HEK293T (cell line): ENCODE measurements at regions not wholly inside any gene's neighbourhood (a gene's known extent, or its start where the extent isn't known, plus 50 kb on each side); places are given as distances from the start of the nearest gene placed in this dataset.

Experiments used
- SP1 ChIP-seq: fragments of 450-650 bp; IDR thresholded peaks from 2 replicates; pipeline ENCODE4 v1.6.1; 2017
- TF ChIP-seq, protein P1 (sequence below): fragments of 450-650 bp; IDR thresholded peaks from 2 replicates; pipeline ENCODE4 v1.6.1; 2016

- TF ChIP-seq, protein P1, sequence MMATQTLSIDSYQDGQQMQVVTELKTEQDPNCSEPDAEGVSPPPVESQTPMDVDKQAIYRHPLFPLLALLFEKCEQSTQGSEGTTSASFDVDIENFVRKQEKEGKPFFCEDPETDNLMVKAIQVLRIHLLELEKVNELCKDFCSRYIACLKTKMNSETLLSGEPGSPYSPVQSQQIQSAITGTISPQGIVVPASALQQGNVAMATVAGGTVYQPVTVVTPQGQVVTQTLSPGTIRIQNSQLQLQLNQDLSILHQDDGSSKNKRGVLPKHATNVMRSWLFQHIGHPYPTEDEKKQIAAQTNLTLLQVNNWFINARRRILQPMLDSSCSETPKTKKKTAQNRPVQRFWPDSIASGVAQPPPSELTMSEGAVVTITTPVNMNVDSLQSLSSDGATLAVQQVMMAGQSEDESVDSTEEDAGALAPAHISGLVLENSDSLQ, result no peak
- TF ChIP-seq SP1, result no peak
Observed at GRCh38 chr4:114729068-114729738, 130.6 kb downstream of the UGT8 start.
